DMS 273 (cell line): ENCODE measurements at regions not wholly inside any gene's neighbourhood (a gene's known extent, or its start where the extent isn't known, plus 50 kb on each side); places are given as distances from the start of the nearest gene placed in this dataset.

ENCODE experiments used
- DNase-seq: peaks from one replicate; lab custom pipeline; 2025; ENCODE audit not compliant: unreplicated experiment; lab: John Stamatoyannopoulos, UW

DNA sequence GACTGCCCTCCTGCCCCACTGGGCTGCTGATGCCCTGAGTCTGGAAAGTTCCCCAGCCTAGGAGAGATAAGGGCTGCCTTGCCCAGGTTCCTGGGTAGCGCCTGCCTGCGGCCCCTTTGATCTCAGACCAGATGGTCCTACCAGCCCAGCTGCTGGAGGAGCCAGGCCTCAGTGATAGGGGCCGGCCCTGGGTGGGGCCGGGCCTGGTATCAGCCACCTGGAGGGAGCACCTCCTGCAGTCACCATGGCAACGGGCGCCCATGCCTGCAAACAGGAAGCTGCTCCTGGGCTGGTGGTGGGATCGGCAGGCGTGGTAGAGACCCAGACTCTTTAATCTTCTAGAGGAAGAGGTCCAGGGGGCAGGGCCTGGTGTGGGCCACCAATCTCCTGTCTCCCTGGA is 119.7 kb upstream of the WNT4 start:
- DNase-seq = peak; percentile 92

DNA sequence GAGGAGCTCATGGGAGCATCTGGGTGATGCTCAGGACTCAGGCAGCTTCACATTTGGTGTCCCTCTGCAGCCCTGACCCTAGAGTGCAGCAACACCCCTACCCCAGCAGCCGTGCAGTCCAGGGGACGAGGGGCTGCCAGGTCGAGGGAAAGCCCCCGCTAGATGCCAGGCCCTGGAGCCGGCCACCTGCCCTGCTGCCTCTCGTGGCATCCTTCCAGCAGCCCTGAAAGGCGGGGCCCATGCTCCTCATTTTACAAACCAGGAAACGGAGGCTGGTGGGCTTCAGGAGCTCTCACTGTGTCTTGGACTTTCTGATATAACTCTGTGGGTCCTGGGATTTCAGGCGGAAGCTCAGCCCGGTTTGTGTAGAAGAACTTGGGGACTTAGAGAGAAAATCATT is 120.5 kb upstream of the WNT4 start:
- peak; percentile 53 for DNase-seq

DNA sequence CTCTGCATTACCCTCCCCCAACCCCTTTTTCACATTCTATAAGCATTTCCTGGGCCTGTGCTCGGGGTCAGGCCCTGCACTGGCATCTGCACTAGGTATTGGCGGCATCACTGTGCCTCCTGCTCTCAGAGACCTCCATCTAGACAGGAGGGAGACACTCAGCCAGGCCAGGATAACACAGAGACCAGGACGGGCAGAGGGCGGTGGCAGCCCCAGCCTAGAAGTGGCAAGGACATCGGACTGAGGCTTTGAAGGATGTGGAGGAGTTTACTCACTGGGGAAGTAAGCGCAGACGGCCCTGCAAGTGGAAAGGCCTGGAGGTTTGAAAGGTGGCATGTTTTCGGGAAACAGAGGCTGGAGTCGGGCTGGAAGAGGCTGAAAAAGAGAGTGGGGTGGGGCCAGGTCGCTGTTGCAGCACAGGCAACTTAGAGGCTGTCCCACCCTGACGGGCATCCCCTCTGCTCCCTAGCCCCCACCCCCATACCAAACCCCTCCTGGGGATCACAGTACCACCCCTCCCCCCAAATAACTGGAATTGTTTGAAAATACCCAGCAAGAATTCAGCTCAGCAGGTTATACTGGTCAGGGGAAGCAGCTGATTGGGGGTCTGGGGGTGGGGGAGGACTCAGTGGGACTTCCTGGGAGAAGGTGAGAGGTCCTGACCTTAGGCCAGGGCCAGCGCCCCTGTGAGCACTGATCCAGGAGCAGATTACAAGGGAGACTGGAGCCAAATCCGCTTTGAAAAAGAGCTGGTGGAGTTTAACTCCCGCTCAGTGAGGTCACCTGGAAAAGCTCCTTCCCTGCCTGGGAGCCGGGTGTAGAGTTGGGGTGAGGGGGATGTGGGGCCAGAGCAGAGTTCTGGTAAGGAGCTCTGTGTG is 121.8 kb upstream of the WNT4 start:
- no peak for DNase-seq

GRCh38 chr1:22266141-22266540 is 123.2 kb upstream of the WNT4 start:
- DNase-seq = no peak

DNA sequence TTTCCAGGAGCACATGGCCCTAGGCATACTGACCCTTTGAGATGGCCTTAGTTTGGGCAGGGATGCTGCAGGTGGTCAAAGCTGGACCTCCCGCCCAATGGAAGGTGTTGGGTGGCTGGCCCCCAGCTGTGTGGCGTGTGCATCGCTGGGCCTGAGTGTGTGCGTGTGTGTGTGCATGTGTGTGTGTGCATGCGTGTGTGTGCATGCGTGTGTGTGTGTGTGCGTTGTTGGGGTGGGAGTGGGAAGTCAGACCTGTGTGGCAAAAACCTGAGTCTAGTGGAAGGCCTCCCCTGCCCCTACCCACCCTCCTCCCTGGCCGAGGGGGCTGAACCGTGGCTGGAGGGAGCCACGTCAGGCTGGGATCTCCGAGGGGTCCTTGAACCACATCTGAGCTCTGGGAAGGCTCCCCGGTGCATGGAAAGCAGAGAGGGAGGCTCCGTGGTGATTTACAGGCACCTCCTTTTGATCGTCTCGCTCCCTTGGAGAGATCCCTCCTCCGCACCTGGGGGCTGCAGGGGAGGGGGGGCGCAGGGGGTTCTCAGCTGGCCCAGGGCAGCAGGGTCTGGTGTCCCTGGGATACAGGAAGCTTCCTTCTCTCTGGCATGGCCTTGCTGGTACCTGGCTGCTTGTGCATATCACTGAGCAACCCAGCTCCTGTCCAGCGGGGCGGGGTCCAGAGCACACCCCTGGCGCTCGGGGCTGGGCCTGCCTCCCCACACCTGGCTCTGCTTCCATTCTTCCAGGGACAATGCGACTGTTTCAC is 124.7 kb upstream of the WNT4 start:
- DNase-seq = no peak

DNA sequence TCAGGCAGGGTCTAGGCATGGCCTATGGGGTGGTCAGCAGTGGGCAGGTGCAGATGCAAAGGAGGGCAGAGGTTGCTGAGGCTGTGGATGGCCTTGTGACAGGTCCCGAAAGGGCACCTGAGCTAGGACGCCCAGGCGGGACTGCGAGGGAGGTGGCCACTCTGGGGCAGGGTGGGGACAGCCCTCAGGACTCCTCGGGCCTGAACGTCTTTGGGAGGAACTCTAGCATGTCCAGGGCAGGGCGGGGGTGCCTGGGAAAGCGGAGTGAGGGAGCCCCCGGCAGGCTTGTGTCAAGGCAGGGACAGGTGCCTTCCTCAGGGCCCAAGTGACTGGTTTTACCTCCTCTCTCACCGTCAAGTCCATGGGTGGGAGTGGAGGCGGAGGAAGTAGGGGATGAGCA is 125.4 kb upstream of the WNT4 start:
- DNase-seq = no peak

GRCh38 chr1:22271847-22272801 is 129.2 kb upstream of the WNT4 start:
- no peak for DNase-seq

DNA sequence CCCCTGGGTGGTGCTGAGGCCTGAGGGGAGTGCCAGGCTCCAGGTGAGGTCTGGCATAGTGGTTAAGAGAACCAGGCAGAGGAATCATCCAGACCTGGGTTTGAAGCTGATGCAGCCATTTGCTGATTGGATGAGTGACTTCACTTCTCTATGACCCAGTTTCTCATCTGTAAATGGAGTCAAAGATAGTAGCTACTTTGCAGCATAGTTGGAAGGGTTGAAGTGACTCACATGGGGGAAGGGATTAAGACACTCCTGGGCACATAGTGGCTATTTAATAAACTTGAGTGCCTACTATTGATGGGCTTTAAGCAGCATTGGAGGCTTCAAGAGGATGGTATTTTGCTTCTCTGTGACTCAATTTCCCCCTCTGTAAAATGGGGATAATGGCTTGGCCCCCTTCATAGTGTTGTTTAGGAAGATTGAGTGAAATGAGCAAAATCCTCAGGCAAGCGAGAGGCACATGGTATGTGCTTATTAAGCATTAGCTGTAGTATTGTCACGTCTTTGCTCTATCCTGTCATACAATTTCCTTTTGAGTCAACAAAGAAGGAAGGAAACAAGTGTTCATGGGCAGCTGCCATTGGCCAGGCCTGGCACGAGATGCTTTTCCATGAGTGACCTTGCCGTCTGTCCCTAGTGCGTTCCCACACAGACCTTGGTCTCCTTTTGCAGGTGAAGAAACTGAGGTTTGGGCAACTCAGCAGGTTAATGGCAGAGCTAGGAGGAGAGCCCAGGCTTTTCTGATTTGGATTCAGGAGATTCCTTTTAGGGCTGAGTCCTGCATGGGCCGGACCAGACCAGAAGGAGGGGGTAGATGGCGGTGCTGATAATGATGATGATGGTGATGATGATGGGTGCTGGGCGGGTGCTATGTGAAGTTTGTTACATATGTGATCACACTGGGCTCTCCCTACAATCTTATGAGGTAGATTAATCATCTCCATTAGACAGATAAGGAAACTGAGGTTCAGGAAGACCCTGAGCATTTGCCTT is 131.1 kb upstream of the WNT4 start:
- DNase-seq = no peak

DNA sequence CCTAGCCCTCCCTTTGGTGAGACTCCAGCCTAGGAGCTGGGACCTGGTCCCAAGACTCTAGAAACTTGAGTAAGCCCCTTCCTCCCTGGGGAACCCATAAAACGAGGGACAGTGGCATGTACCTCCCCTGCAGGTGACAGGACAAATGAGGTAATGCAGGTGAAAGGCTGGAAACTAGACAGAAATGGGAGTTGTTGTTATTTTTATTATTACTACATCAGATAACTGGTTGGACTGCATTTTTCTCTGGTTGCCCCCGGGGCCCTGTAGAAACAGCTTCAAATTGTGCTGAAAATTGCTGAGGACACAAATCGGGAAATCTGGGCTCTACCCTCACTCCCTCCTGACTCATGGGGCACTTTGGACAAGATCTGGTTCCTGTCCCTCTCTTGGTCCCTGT is 132.3 kb upstream of the WNT4 start:
- DNase-seq = no peak

GRCh38 chr1:22275626-22276395 is 132.9 kb upstream of the WNT4 start:
- DNase-seq = peak; percentile 81

DNA sequence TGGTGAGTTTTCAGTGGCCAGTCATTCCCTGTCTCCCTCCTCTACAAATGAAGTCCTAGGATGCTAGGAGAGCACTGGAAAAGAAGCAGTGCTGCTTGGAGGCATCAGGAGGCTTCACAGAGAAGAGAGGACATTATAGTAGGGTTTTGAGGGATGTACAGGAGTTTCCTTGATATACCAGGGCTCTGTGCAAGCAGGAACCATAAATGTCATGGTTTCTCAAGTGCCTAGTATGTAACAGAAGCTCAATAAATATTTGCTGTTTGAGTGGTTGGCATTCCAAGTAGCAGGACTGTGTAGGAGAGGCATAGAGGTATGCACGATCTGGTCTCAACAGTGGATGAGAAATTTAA is 133.5 kb upstream of the WNT4 start:
- no peak for DNase-seq

DNA sequence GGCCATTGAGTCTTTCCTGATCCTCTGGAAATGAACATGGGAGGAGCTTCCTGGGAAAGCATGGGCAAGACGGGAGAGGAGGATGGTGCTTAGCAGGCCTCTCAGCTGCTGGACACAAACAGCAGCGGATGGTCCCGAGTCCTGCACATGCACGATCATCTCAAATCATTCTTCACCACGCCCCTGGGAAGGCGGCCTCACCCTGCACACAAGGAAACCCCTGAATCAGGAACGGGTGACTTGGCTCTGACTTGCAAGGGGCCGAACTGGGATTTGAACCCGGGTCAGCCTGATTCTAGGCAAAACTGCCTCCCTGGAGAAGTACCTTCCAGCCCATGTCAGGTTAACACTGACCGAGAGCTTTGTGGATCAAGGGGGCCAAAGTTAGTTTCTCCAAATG is 134.8 kb upstream of the WNT4 start:
- no peak for DNase-seq

DNA sequence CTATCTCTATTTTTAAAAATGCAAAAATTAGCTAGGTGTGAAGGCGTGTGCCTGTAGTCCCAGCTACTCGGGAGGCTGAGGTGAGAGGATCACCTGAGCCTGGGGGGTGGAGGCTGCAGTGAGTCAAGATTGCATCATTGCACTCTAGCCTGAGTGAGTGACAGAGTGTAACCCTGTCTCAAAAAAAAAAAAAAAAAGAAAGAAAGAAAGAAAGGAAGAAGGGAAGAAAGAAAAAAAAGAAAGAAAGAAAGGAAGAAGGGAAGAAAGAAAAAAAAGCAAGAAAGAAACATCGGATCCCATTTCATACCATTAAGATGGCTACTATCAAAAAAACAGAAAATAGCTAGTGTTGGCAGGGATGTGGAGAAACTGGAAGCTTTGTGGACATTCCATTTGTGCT is 136.8 kb upstream of the WNT4 start:
- DNase-seq = no peak

DNA sequence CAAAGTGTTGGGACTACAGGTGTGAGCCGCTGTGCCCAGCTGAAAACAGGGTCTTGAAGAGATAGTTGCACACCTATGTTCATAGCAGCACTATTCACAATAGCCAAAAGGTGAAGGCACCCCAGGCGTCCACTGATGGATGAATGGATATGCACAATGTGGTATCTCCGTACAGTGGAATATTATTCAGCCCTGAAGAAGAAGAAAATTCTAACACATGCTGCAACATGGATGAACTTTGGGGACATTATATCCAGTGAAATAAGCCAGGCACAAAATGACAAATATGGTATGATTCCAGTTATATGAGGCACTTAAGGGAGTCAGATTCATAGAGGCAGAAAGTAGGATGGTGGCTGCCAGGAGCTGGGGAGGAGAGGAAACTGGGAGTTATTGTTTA is 137.6 kb upstream of the WNT4 start:
- no peak for DNase-seq

- DNase-seq = no peak
Measured at GRCh38 chr1:22281521-22282363, 138.8 kb upstream of the WNT4 start.

GRCh38 chr1:22282364-22282995 is 139.6 kb upstream of the WNT4 start:
- DNase-seq = no peak

GRCh38 chr1:22283596-22283995 is 140.7 kb upstream of the WNT4 start:
- DNase-seq = no peak

DNA sequence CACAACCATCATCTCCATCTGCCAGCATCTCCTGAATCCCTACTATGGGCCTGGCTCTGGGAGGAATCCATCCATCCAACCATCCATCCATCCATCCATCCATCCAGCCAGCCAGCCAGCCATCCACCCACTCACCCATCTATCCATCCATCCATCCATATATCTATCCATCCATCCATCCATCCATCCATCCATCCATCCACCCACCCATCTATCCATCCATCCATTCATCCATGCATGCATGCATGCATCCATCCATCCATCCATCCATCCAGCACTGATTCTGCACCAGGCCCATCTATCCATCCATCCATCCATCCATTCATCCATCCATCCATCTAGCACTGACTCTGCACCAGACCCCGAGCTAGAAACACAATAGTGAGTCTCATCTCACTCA is 141.3 kb upstream of the WNT4 start:
- no peak for DNase-seq
